A549 (cell line): ENCODE measurements at regions not wholly inside any gene's neighbourhood (a gene's known extent, or its start where the extent isn't known, plus 50 kb on each side); places are given as distances from the start of the nearest gene placed in this dataset.

Source experiments
- ATAC-seq, 2 experiments: fragments of 200-7000 bp in 1 of 2; fragments of >200 bp in 1 of 2; cut with Nextera tagmentation in 1 of 2; cut with Tn5 transposase in 1 of 2; 3 replicates each; pipeline versions ENCODE4 v1.8.0 to v1.9.1; 2018 to 2020; ENCODE audit warnings: mild to moderate bottlenecking in 1 of 2, moderate library complexity in 1 of 2
- CTCF ChIA-PET: fragments of 300-600 bp; sonication (Branson Sonifier 250); formaldehyde crosslinking; extraction: SDS; loops from one replicate; lab custom pipeline; 2021; ENCODE audit warnings: antibody characterized with exemption, inconsistent platforms; lab: Yijun Ruan, JAX
- POLR2A ChIA-PET: fragments of 350-600 bp; formaldehyde crosslinking; extraction: SDS; loops from one replicate; lab custom pipeline; 2021; ENCODE audit warnings: antibody characterized with exemption, inconsistent platforms; lab: Yijun Ruan, JAX
- DNase-seq, 2 experiments: peaks; one replicate each; pipeline versions ENCODE4 v3.0.0 to v3.0.0-alpha.2; 2011 to 2016; ENCODE audit warnings: low read depth in 1 of 2, low spot score in 1 of 2
- FAIRE-seq: peaks from 2 replicates; lab custom pipeline; 2011; peaks lifted over from hg19 to GRCh38; lab: Jason Lieb, UNC
- H3K27ac ChIP-seq, 2 experiments: fragments of >200 bp; sonication (Bioruptor Twin); formaldehyde crosslinking; 3 replicates each; pipeline ENCODE4 v1.5.1; 2016 to 2017
- H3K4me1 ChIP-seq: fragments of >200 bp; sonication (Bioruptor Twin); formaldehyde crosslinking; 3 replicates; pipeline ENCODE4 v1.6.1; 2016
- H3K4me2 ChIP-seq: fragments of >200 bp; sonication (Bioruptor Twin); formaldehyde crosslinking; 3 replicates; pipeline ENCODE4 v1.6.1; 2016
- H3K4me3 ChIP-seq: fragments of >200 bp; sonication (Bioruptor Twin); formaldehyde crosslinking; 3 replicates; pipeline ENCODE4 v1.5.1; 2016
- H3K9me3 ChIP-seq: fragments of >200 bp; sonication (Bioruptor Twin); formaldehyde crosslinking; 3 replicates; pipeline ENCODE4 v1.6.1; 2016
- ATOH8 ChIP-seq: fragments of 250-450 bp; sonication (Bioruptor Pico); IDR thresholded peaks from 2 replicates; pipeline ENCODE4 v1.5.0; 2020; ENCODE audit warnings: low read depth, mild to moderate bottlenecking, moderate library complexity
- BHLHE40 ChIP-seq: IDR thresholded peaks from 2 replicates; pipeline ENCODE4 v1.6.1; 2012; ENCODE audit warnings: low read depth, low read length, inconsistent platforms
- CBX2 ChIP-seq: fragments of 200-600 bp; sonication (generic); IDR thresholded peaks from 2 replicates; pipeline ENCODE4 v1.6.1; 2016; ENCODE audit warnings: low read depth, mild to moderate bottlenecking, borderline replicate concordance
- CBX8 ChIP-seq: fragments of 200-600 bp; sonication (generic); IDR thresholded peaks from 2 replicates; pipeline ENCODE4 v1.6.1; 2016
- CEBPB ChIP-seq, 2 experiments: fragments of >200 bp in 1 of 2; sonication (Bioruptor Twin) in 1 of 2; formaldehyde crosslinking in 1 of 2; IDR thresholded peaks; 2 replicates each; pipeline ENCODE4 v1.6.1; 2012 to 2016
- CHD2 ChIP-seq: fragments of 150-350 bp; IDR thresholded peaks from 2 replicates; pipeline ENCODE4 v1.6.1; 2014; ENCODE audit warnings: low read length; ENCODE audit not compliant: partially characterized antibody
- CTCF ChIP-seq: fragments of >200 bp; sonication (Bioruptor Twin); formaldehyde crosslinking; IDR thresholded peaks from 3 replicates; pipeline ENCODE4 v1.5.1; 2016
- EHF ChIP-seq: fragments of 250-450 bp; sonication (Bioruptor Pico); IDR thresholded peaks from 2 replicates; pipeline ENCODE4 v1.5.0; 2020; ENCODE audit warnings: mild to moderate bottlenecking
- ESRRA ChIP-seq: fragments of 150-350 bp; IDR thresholded peaks from 2 replicates; pipeline ENCODE4 v1.6.1; 2014; ENCODE audit warnings: mild to moderate bottlenecking, low read length, borderline replicate concordance
- FOSL2 ChIP-seq, 2 experiments: fragments of 450-650 bp in 1 of 2; fragments of >200 bp in 1 of 2; sonication (Bioruptor Twin) in 1 of 2; formaldehyde crosslinking; IDR thresholded peaks; 2 replicates each; pipeline versions ENCODE4 v1.5.0 to v1.6.1; 2016 to 2020; ENCODE audit warnings: mild to moderate bottlenecking in 1 of 2, moderate library complexity in 1 of 2
- FOXS1 ChIP-seq: fragments of 250-450 bp; sonication (Bioruptor Pico); IDR thresholded peaks from 2 replicates; pipeline ENCODE4 v1.5.0; 2020; ENCODE audit warnings: mild to moderate bottlenecking, moderate library complexity
- GATA3 ChIP-seq: IDR thresholded peaks from 2 replicates; pipeline ENCODE4 v1.6.1; 2012; ENCODE audit warnings: borderline replicate concordance
- HEYL ChIP-seq: fragments of 250-450 bp; sonication (Bioruptor Pico); IDR thresholded peaks from 2 replicates; pipeline ENCODE4 v1.8.0; 2021; ENCODE audit warnings: mild to moderate bottlenecking, moderate library complexity
- HOXA7 ChIP-seq: fragments of 250-450 bp; sonication (Bioruptor Pico); IDR thresholded peaks from 2 replicates; pipeline ENCODE4 v1.5.0; 2020; ENCODE audit warnings: mild to moderate bottlenecking, moderate library complexity
- HOXB5 ChIP-seq: fragments of 250-450 bp; sonication (Bioruptor Pico); IDR thresholded peaks from 2 replicates; pipeline ENCODE4 v1.5.0; 2020; ENCODE audit warnings: mild to moderate bottlenecking, moderate library complexity
- JUN ChIP-seq, 2 experiments: fragments of >200 bp; sonication (Bioruptor Twin); formaldehyde crosslinking; IDR thresholded peaks; 2 replicates in 1 of 2; 3 replicates in 1 of 2; pipeline ENCODE4 v1.6.1; 2016 to 2017
- KDM5A ChIP-seq: fragments of 200-600 bp; sonication (generic); IDR thresholded peaks from 2 replicates; pipeline ENCODE4 v1.6.1; 2016; ENCODE audit warnings: antibody characterized with exemption, mild to moderate bottlenecking
- MAX ChIP-seq: IDR thresholded peaks from 2 replicates; pipeline ENCODE4 v1.6.1; 2012
- MAZ ChIP-seq: fragments of 150-350 bp; IDR thresholded peaks from 2 replicates; pipeline ENCODE4 v1.6.1; 2014; ENCODE audit warnings: antibody characterized with exemption, low read depth, low read length, borderline replicate concordance
- MYC ChIP-seq: IDR thresholded peaks from 2 replicates; pipeline ENCODE4 v1.6.1; 2012; ENCODE audit warnings: mild to moderate bottlenecking, inconsistent platforms, low read length, improper control_type of control experiment, borderline replicate concordance
- PHF8 ChIP-seq: fragments of 200-600 bp; sonication (generic); IDR thresholded peaks from 2 replicates; pipeline ENCODE4 v1.6.1; 2016; ENCODE audit warnings: low read depth, mild to moderate bottlenecking, antibody characterized with exemption, moderate library complexity, borderline replicate concordance
- REST ChIP-seq: fragments of 200-600 bp; sonication (generic); IDR thresholded peaks from 2 replicates; pipeline ENCODE4 v1.6.1; 2016; ENCODE audit warnings: antibody characterized with exemption, mild to moderate bottlenecking, moderate library complexity
- SMC3 ChIP-seq: fragments of >200 bp; sonication (Bioruptor Twin); formaldehyde crosslinking; IDR thresholded peaks from 3 replicates; pipeline ENCODE4 v1.6.1; 2018; ENCODE audit warnings: inconsistent platforms
- ZFP36 ChIP-seq: fragments of 450-650 bp; IDR thresholded peaks from 2 replicates; pipeline ENCODE4 v1.6.1; 2014; ENCODE audit warnings: borderline replicate concordance; ENCODE audit not compliant: partially characterized antibody
- WGBS: methylation state at CpG from one replicate; pipeline ENCODE4 v1.1.6; 2017; ENCODE audit errors: missing lambda C conversion rate; 5-methylcytosine and 5-hydroxymethylcytosine counted together

- DNase-seq (no peak), ATAC-seq (no peak), FAIRE-seq (no peak)
- TF ChIP-seq MAX: no peak
- TF ChIP-seq HEYL (CRISPR knock-in tag): no peak
- no peak for TF ChIP-seq KDM5A
- TF ChIP-seq SMC3: no peak
- no peak for TF ChIP-seq CBX2
- no peak for TF ChIP-seq REST
- no peak for TF ChIP-seq HOXB5
- TF ChIP-seq GATA3: no peak
- no peak for TF ChIP-seq MAZ
- CTCF ChIA-PET: no interaction called here
- Histone ChIP-seq H3K9me3 (no peaks in the 10 kb centered on the region), H3K4me2 (no peak overlapping the region), H3K4me1 (no peaks in the 10 kb centered on the region), H3K27ac (no peak overlapping the region), H3K4me3 (no peak overlapping the region)
- POLR2A ChIA-PET: no interaction called here
- 9% methylated on average over 4 of the region's 4 CpGs for whole genome bisulfite sequencing
These were observed 282.2 kb downstream of the OLFM4 start for GRCh38 chr13:53310786-53311185.

- POLR2A ChIA-PET: no interaction called here
These were observed 282.9 kb downstream of the OLFM4 start for GRCh38 chr13:53311561-53311960.

More at GRCh38 chr13:53311561-53311960, 282.9 kb downstream of the OLFM4 start:
- CTCF ChIA-PET: no interaction called here
- H3K4me2 ChIP-seq: no peak overlapping the region
- no peaks in the 10 kb centered on the region for H3K9me3 ChIP-seq
- 0% methylated on average over 1 of the region's 1 CpG for WGBS
- H3K4me3 ChIP-seq: no peak overlapping the region
- ATAC-seq (no peak), DNase-seq (no peak), FAIRE-seq (no peak)
- no peak overlapping the region for H3K27ac ChIP-seq
- H3K4me1 ChIP-seq: no peaks in the 10 kb centered on the region
- no peak for TF ChIP-seq CHD2
- TF ChIP-seq JUN (IDR thresholded peaks at IDR 0.05): no peak
- no peak for TF ChIP-seq EHF (CRISPR knock-in tag)
- no peak for TF ChIP-seq CEBPB (IDR thresholded peaks at IDR 0.05)
- no peak for TF ChIP-seq CBX8
- no peak for TF ChIP-seq ZFP36
- TF ChIP-seq ESRRA: no peak
- TF ChIP-seq PHF8: no peak
- no peak for TF ChIP-seq BHLHE40
- TF ChIP-seq ATOH8 (CRISPR knock-in tag): no peak
- TF ChIP-seq MAX: no peak
- no peak for TF ChIP-seq FOXS1
- no peak for TF ChIP-seq CTCF
- no peak for TF ChIP-seq FOSL2 (IDR thresholded peaks at IDR 0.05)
- TF ChIP-seq FOSL2 (CRISPR knock-in tag; IDR thresholded peaks at IDR 0.05): no peak
- TF ChIP-seq HEYL (CRISPR knock-in tag): no peak
- TF ChIP-seq HOXA7 (CRISPR knock-in tag): no peak
- TF ChIP-seq MYC: no peak
- TF ChIP-seq, all 56 proteins: peak for 0
